Smooth muscle cell (in vitro differentiated cells): ENCODE measurements at regions not wholly inside any gene's neighbourhood (a gene's known extent, or its start where the extent isn't known, plus 50 kb on each side); places are given as distances from the start of the nearest gene placed in this dataset.

Source experiments
- DNase-seq: peaks from one replicate; lab custom pipeline; 2025; ENCODE audit not compliant: unreplicated experiment; lab: John Stamatoyannopoulos, UW
- H2AFZ ChIP-seq: fragments of 200-600 bp; sonication (generic); 2 replicates; pipeline ENCODE4 v1.6.0; 2016; ENCODE audit warnings: antibody characterized with exemption, low read depth, mild to moderate bottlenecking
- H3F3A ChIP-seq: fragments of 200-600 bp; sonication (generic); 2 replicates; pipeline ENCODE4 v1.6.0; 2017; ENCODE audit warnings: antibody characterized with exemption, low read depth
- H3K27ac ChIP-seq: fragments of 200-600 bp; sonication (generic); 2 replicates; pipeline ENCODE4 v1.5.1; 2016; ENCODE audit warnings: low read depth, mild to moderate bottlenecking
- H3K27me3 ChIP-seq: fragments of 200-600 bp; sonication (generic); 2 replicates; pipeline ENCODE4 v1.6.1; 2016; ENCODE audit warnings: low read depth, mild to moderate bottlenecking
- H3K36me3 ChIP-seq: fragments of 200-600 bp; sonication (generic); 2 replicates; pipeline ENCODE4 v1.5.1; 2016; ENCODE audit warnings: low read depth
- H3K4me1 ChIP-seq: fragments of 200-600 bp; sonication (generic); 2 replicates; pipeline ENCODE4 v1.5.1; 2016; ENCODE audit warnings: low read depth
- H3K4me2 ChIP-seq: fragments of 200-600 bp; sonication (generic); 2 replicates; pipeline ENCODE4 v1.6.0; 2016; ENCODE audit warnings: mild to moderate bottlenecking
- H3K4me3 ChIP-seq: fragments of 200-600 bp; sonication (generic); 2 replicates; pipeline ENCODE4 v1.5.1; 2016; ENCODE audit warnings: mild to moderate bottlenecking
- H3K79me2 ChIP-seq: fragments of 200-600 bp; sonication (generic); 2 replicates; pipeline ENCODE4 v1.6.0; 2016; ENCODE audit warnings: low read depth, mild to moderate bottlenecking
- H3K9ac ChIP-seq: fragments of 200-600 bp; sonication (generic); 2 replicates; pipeline ENCODE4 v1.6.0; 2016; ENCODE audit warnings: low read depth
- H3K9me3 ChIP-seq: fragments of 200-600 bp; sonication (generic); replicated peaks from 2 replicates; pipeline ENCODE4 v1.5.1; 2016; ENCODE audit warnings: low read depth
- H4K20me1 ChIP-seq: fragments of 200-600 bp; sonication (generic); 2 replicates; pipeline ENCODE4 v1.6.0; 2016; ENCODE audit warnings: low read depth
- CTCF ChIP-seq: fragments of 200-600 bp; sonication (generic); IDR thresholded peaks from 2 replicates; pipeline ENCODE4 v1.5.1; 2017; ENCODE audit warnings: borderline replicate concordance, mild to moderate bottlenecking, antibody characterized with exemption; ENCODE audit not compliant: insufficient read depth, poor library complexity, severe bottlenecking
- WGBS: methylation state at CpG from one replicate; pipeline ENCODE4 v1.1.7; 2016; ENCODE audit warnings: low lambda C conversion rate; 5-methylcytosine and 5-hydroxymethylcytosine counted together

- no peak overlapping the region for H3K4me2 ChIP-seq
- H3K27ac ChIP-seq: no peak overlapping the region
- 96% methylated on average over 3 of the region's 3 CpGs for WGBS
- H3K27me3 ChIP-seq: no peaks in the 10 kb centered on the region
- H3K9ac ChIP-seq: no peak overlapping the region
- TF ChIP-seq CTCF: no peak
- no peak overlapping the region for H3K4me3 ChIP-seq
- no peaks in the 10 kb centered on the region for H3K9me3 ChIP-seq
- no peak overlapping the region for H2AFZ ChIP-seq
- no peaks in the 10 kb centered on the region for H3K79me2 ChIP-seq
- no peak for DNase-seq
- H3F3A ChIP-seq: no peaks in the 10 kb centered on the region
- no peaks in the 10 kb centered on the region for H4K20me1 ChIP-seq
- peaks cover 3% of the 10 kb centered on the region for H3K4me1 ChIP-seq
- H3K36me3 ChIP-seq: no peaks in the 10 kb centered on the region
Measured at GRCh38 chr4:124861761-124862160, 149.2 kb upstream of the ANKRD50 start.

GRCh38 chr4:124854968-124855367, 142.4 kb upstream of the ANKRD50 start:
- peak overlapping the region; percentile 49 for H2AFZ ChIP-seq

GRCh38 chr4:124851741-124852140, 139.2 kb upstream of the ANKRD50 start:
- Histone ChIP-seq H3K27ac (no peak overlapping the region), H3K79me2 (no peaks in the 10 kb centered on the region), H3K27me3 (no peaks in the 10 kb centered on the region), H3K4me2 (no peak overlapping the region), H3K4me3 (no peak overlapping the region), H3F3A (no peaks in the 10 kb centered on the region), H3K9ac (no peak overlapping the region), H3K9me3 (no peaks in the 10 kb centered on the region), H3K36me3 (no peaks in the 10 kb centered on the region), H2AFZ (no peak overlapping the region), H4K20me1 (no peaks in the 10 kb centered on the region), H3K4me1 (no peaks in the 10 kb centered on the region)
- DNase-seq: no peak
- 85% methylated on average over 2 of the region's 2 CpGs for WGBS
- no peak for TF ChIP-seq CTCF

More at GRCh38 chr4:124854968-124855367, 142.4 kb upstream of the ANKRD50 start:
- Histone ChIP-seq H3K9ac (no peak overlapping the region), H3F3A (no peaks in the 10 kb centered on the region), H3K4me2 (peak overlapping the region; percentile 10), H3K36me3 (no peaks in the 10 kb centered on the region), H3K27me3 (no peaks in the 10 kb centered on the region), H4K20me1 (no peaks in the 10 kb centered on the region), H3K9me3 (no peaks in the 10 kb centered on the region), H3K27ac (peak overlapping the region; percentile 77), H3K4me1 (no peaks in the 10 kb centered on the region), H3K79me2 (no peaks in the 10 kb centered on the region), H3K4me3 (no peak overlapping the region)
- 59% methylated on average over 3 of the region's 3 CpGs for WGBS
- TF ChIP-seq CTCF: no peak
- no peak for DNase-seq

- TF ChIP-seq CTCF: no peak
Measured at GRCh38 chr4:124846306-124846705, 133.8 kb upstream of the ANKRD50 start.

More at GRCh38 chr4:124846306-124846705, 133.8 kb upstream of the ANKRD50 start:
- Histone ChIP-seq H3K4me2 (peak overlapping the region; percentile 69), H3K4me3 (no peak overlapping the region), H3K27me3 (no peaks in the 10 kb centered on the region), H4K20me1 (no peaks in the 10 kb centered on the region), H2AFZ (peak overlapping the region; percentile 81), H3K9ac (no peak overlapping the region), H3K27ac (peak overlapping the region; percentile 71), H3K36me3 (no peaks in the 10 kb centered on the region), H3K79me2 (no peaks in the 10 kb centered on the region), H3K9me3 (no peaks in the 10 kb centered on the region), H3F3A (no peaks in the 10 kb centered on the region), H3K4me1 (peaks cover 6% of the 10 kb centered on the region)
- DNase-seq: no peak
- WGBS: 48% methylated on average over 5 of the region's 5 CpGs
